Tibial nerve (tissue), 4 donors: ENCODE measurements at regions not wholly inside any gene's neighbourhood (a gene's known extent, or its start where the extent isn't known, plus 50 kb on each side); places are given as distances from the start of the nearest gene placed in this dataset.

Source experiments
- DNase-seq, 2 donors: peaks; one replicate each; pipeline ENCODE4 v3.0.0-alpha.2; 2019; ENCODE audit warnings: low spot score in 2 of 2
- H3K27ac ChIP-seq, 4 donors: fragments of 200-600 bp; sonication (generic) in 3 of 4; one replicate each; pipeline ENCODE4 v1.5.1; 2017 to 2019; ENCODE audit warnings: mild to moderate bottlenecking in 1 of 4
- H3K27me3 ChIP-seq, 2 donors: fragments of 200-600 bp; sonication (generic) in 1 of 2; one replicate each; pipeline versions ENCODE4 v1.5.1 to v1.6.0; 2017 to 2019
- H3K36me3 ChIP-seq, 3 donors: fragments of 200-600 bp; sonication (generic); one replicate each; pipeline ENCODE4 v1.5.1; 2018 to 2019
- H3K4me1 ChIP-seq, 4 donors: fragments of 200-600 bp; sonication (generic) in 3 of 4; one replicate each; pipeline ENCODE4 v1.5.1; 2017 to 2019
- H3K4me3 ChIP-seq, 4 donors: fragments of 200-600 bp; sonication (generic) in 3 of 4; one replicate each; pipeline ENCODE4 v1.5.1; 2017 to 2019; ENCODE audit warnings: mild to moderate bottlenecking in 1 of 4, moderate library complexity in 1 of 4
- H3K9me3 ChIP-seq, 4 donors: fragments of 200-600 bp; sonication (generic) in 3 of 4; one replicate each; pipeline ENCODE4 v1.5.1; 2017 to 2019
- CTCF ChIP-seq, 5 experiments: fragments of 200-600 bp in 3 of 5; fragments of 450-650 bp in 2 of 5; sonication (generic) in 3 of 5; IDR thresholded peaks; one replicate each; pipeline ENCODE4 v1.5.1; 2016 to 2019; ENCODE audit warnings: antibody characterized with exemption in 5 of 5, mild to moderate bottlenecking in 3 of 5, moderate library complexity in 2 of 5
- EP300 ChIP-seq, 2 donors: sonication (generic); formaldehyde crosslinking; IDR thresholded peaks; one replicate each; pipeline ENCODE4 v1.6.1; 2017; ENCODE audit warnings: antibody characterized with exemption in 2 of 2, mild to moderate bottlenecking in 1 of 2
- POLR2A ChIP-seq, 2 donors: fragments of 450-650 bp; IDR thresholded peaks; one replicate each; pipeline ENCODE4 v1.6.1; 2017; ENCODE audit warnings: antibody characterized with exemption in 2 of 2, mild to moderate bottlenecking in 2 of 2, moderate library complexity in 2 of 2
- WGBS, 2 donors: methylation state at CpG; one replicate each; pipeline ENCODE4 v1.1.5; 2018; 5-methylcytosine and 5-hydroxymethylcytosine counted together

GRCh38 chr12:92621833-92622232, 81.0 kb upstream of the PLEKHG7 start:
- Histone ChIP-seq H3K4me3 (no peak overlapping the region), H3K27ac (no peak overlapping the region), H3K27me3 (no peaks in the 10 kb centered on the region), H3K4me1 (no peaks in the 10 kb centered on the region), H3K9me3 (peaks cover 0 to 5% (median 0%) of the 10 kb centered on the region in 4 donors), H3K36me3 (no peaks in the 10 kb centered on the region)
- TF ChIP-seq EP300 (IDR thresholded peaks at IDR 0.05): no peak
- no peak for TF ChIP-seq CTCF (IDR thresholded peaks at IDR 0.05)
- TF ChIP-seq POLR2A (IDR thresholded peaks at IDR 0.05): no peak
- 71 to 76% methylated on average over 3 of the region's 3 CpGs for WGBS, 2 donors
- DNase-seq: no peak

GRCh38 chr12:92621312-92621711, 81.5 kb upstream of the PLEKHG7 start:
- Histone ChIP-seq H3K27me3 (no peaks in the 10 kb centered on the region), H3K4me3 (no peak overlapping the region), H3K27ac (no peak overlapping the region), H3K4me1 (no peaks in the 10 kb centered on the region), H3K9me3 (peaks cover 0 to 5% (median 0%) of the 10 kb centered on the region in 4 donors), H3K36me3 (no peaks in the 10 kb centered on the region)
- 92 to 96% methylated on average over 4 of the region's 4 CpGs for WGBS, 2 donors
- no peak for DNase-seq
- TF ChIP-seq CTCF (IDR thresholded peaks at IDR 0.05) (no peak), POLR2A (IDR thresholded peaks at IDR 0.05) (no peak), EP300 (IDR thresholded peaks at IDR 0.05) (no peak)

GRCh38 chr12:92619730-92620684, 82.8 kb upstream of the PLEKHG7 start:
- Histone ChIP-seq H3K9me3 (peaks cover 0 to 5% (median 0%) of the 10 kb centered on the region in 4 donors), H3K4me3 (no peak overlapping the region), H3K36me3 (no peaks in the 10 kb centered on the region), H3K4me1 (no peaks in the 10 kb centered on the region), H3K27me3 (no peaks in the 10 kb centered on the region), H3K27ac (no peak overlapping the region)
- DNase-seq: no peak
- TF ChIP-seq CTCF (IDR thresholded peaks at IDR 0.05) (no peak), POLR2A (IDR thresholded peaks at IDR 0.05) (no peak), EP300 (IDR thresholded peaks at IDR 0.05) (no peak)
- 48% methylated on average over 8 of the region's 8 CpGs for WGBS, 2 donors

- H3K9me3 ChIP-seq: peaks cover 0 to 5% (median 0%) of the 10 kb centered on the region in 4 donors
- 86 to 97% methylated on average over 2 of the region's 2 CpGs for WGBS, 2 donors
- no peaks in the 10 kb centered on the region for H3K4me1 ChIP-seq
- H3K4me3 ChIP-seq: no peak overlapping the region
- TF ChIP-seq CTCF (IDR thresholded peaks at IDR 0.05) (no peak), POLR2A (IDR thresholded peaks at IDR 0.05) (no peak), EP300 (IDR thresholded peaks at IDR 0.05) (no peak)
- no peaks in the 10 kb centered on the region for H3K27me3 ChIP-seq
- no peaks in the 10 kb centered on the region for H3K36me3 ChIP-seq
- H3K27ac ChIP-seq: no peak overlapping the region
- DNase-seq: no peak
These were observed 83.8 kb upstream of the PLEKHG7 start for GRCh38 chr12:92619026-92619425.

GRCh38 chr12:92615703-92616102, 87.1 kb upstream of the PLEKHG7 start:
- H3K27me3 ChIP-seq: no peaks in the 10 kb centered on the region
- no peaks in the 10 kb centered on the region for H3K4me1 ChIP-seq
- H3K27ac ChIP-seq: no peak overlapping the region
- H3K4me3 ChIP-seq: no peak overlapping the region
- H3K36me3 ChIP-seq: no peaks in the 10 kb centered on the region
- DNase-seq: no peak
- H3K9me3 ChIP-seq: no peaks in the 10 kb centered on the region
- 94 to 98% methylated on average over 2 of the region's 2 CpGs for WGBS, 2 donors
- TF ChIP-seq CTCF (IDR thresholded peaks at IDR 0.05): no peak
- no peak for TF ChIP-seq POLR2A (IDR thresholded peaks at IDR 0.05)
- TF ChIP-seq EP300 (IDR thresholded peaks at IDR 0.05): no peak
